Activated CD4-positive, alpha-beta T cell treated with anti-CD3 and anti-CD28 coated beads for 24 hours (primary cell): ENCODE measurements at regions not wholly inside any gene's neighbourhood (a gene's known extent, or its start where the extent isn't known, plus 50 kb on each side); places are given as distances from the start of the nearest gene placed in this dataset.

ENCODE experiments used
- DNase-seq, 2 donors: peaks; one replicate each; pipeline ENCODE4 v3.0.0-alpha.2; 2020; ENCODE audit warnings: low read depth in 2 of 2

GRCh38 chr11:31861011-31861410 is 49.9 kb upstream of the PAX6 start:
- DNase-seq: no peak
